Astrocyte of the spinal cord (primary cell): ENCODE measurements at regions not wholly inside any gene's neighbourhood (a gene's known extent, or its start where the extent isn't known, plus 50 kb on each side); places are given as distances from the start of the nearest gene placed in this dataset.

Experiments
- DNase-seq: peaks from one replicate; pipeline ENCODE4 v3.0.0; 2011; ENCODE audit warnings: low read depth, low spot score
- H3K4me3 ChIP-seq: 2 replicates; pipeline ENCODE4 v1.5.1; 2011; ENCODE audit warnings: low read depth, mild to moderate bottlenecking, low read length, moderate library complexity
- CTCF ChIP-seq: IDR thresholded peaks from 2 replicates; pipeline ENCODE4 v1.5.1; 2012; ENCODE audit warnings: low read depth, mild to moderate bottlenecking, low read length, inconsistent platforms
- in situ Hi-C: cut with HindIII; loops from 2 replicates; pipeline ENCODE4 v1.10.0; 2017; ENCODE audit warnings: low sequenced_read_pairs

GRCh38 chr17:14902297-14902696, 362.8 kb downstream of the PMP22 start:
- in situ Hi-C loops, result no loop called here
- H3K4me3 ChIP-seq, result no peak overlapping the region
- DNase-seq, result no peak
- no peak for TF ChIP-seq CTCF

- no peak for TF ChIP-seq CTCF
- DNase-seq, result no peak
- in situ Hi-C loops, result no loop called here
- no peak overlapping the region for H3K4me3 ChIP-seq
Measured at GRCh38 chr17:14901376-14901775, 363.8 kb downstream of the PMP22 start.

GRCh38 chr17:14886200-14886739, 378.9 kb downstream of the PMP22 start:
- in situ Hi-C loops, result no loop called here
- no peak overlapping the region for H3K4me3 ChIP-seq
- peak; percentile 1 for DNase-seq
- peak; percentile 25 for TF ChIP-seq CTCF

- no peak for TF ChIP-seq CTCF
- DNase-seq, result no peak
- in situ Hi-C loops, result no loop called here
- no peak overlapping the region for H3K4me3 ChIP-seq
Measured at GRCh38 chr17:14882131-14882530, 383.0 kb downstream of the PMP22 start.

- no peak for TF ChIP-seq CTCF
- DNase-seq, result no peak
- in situ Hi-C loops, result no loop called here
- H3K4me3 ChIP-seq, result no peak overlapping the region
Measured at GRCh38 chr17:14875557-14876412, 389.3 kb downstream of the PMP22 start.

GRCh38 chr17:14873996-14874395, 391.1 kb downstream of the PMP22 start:
- H3K4me3 ChIP-seq, result no peak overlapping the region
- in situ Hi-C loops, result no loop called here
- DNase-seq, result no peak
- no peak for TF ChIP-seq CTCF
